ENCODE measurements at regions not wholly inside any gene's neighbourhood (a gene's known extent, or its start where the extent isn't known, plus 50 kb on each side); places are given as distances from the start of the nearest gene placed in this dataset.

DNA sequence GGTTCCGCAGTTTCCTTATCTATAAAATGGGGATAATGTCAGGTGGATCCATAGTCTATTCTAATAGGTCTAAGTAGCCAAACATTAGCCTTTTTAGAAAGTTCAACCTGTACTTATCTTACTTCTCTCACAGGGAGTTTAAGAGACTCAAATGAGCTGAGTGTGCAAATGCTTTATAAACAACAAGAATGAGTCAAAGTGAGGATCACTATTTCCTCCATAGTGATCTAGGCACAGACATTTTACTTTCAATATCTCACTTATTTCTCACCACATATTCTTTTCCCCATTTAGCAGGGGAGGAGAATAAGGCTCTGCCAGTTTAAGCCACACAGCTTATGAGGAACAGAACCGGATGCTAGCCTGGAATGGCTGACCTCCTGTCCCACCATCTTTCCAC lies 92.1 kb upstream of the LMO4 start:
- H3K9ac ChIP-seq (ENCODE audit: low read length): no peak overlapping the region
- no peak overlapping the region for H3K4me2 ChIP-seq (ENCODE audit: low read length)
- no peak overlapping the region for H2AFZ ChIP-seq (ENCODE audit: low read length)
- H3K4me3 ChIP-seq (ENCODE audit: low read depth, low read length, poor library complexity, severe bottlenecking): no peak overlapping the region
- no peaks in the 10 kb centered on the region for H3F3A ChIP-seq (ENCODE audit: insufficient read depth, low read length)
- H3K79me2 ChIP-seq (ENCODE audit: insufficient read depth, low read length): no peaks in the 10 kb centered on the region
- H3K27me3 ChIP-seq (ENCODE audit: insufficient read depth, low read length): peaks cover 4% of the 10 kb centered on the region; the same call in 1 of the 2 replicates
- TF ChIP-seq, protein P1, sequence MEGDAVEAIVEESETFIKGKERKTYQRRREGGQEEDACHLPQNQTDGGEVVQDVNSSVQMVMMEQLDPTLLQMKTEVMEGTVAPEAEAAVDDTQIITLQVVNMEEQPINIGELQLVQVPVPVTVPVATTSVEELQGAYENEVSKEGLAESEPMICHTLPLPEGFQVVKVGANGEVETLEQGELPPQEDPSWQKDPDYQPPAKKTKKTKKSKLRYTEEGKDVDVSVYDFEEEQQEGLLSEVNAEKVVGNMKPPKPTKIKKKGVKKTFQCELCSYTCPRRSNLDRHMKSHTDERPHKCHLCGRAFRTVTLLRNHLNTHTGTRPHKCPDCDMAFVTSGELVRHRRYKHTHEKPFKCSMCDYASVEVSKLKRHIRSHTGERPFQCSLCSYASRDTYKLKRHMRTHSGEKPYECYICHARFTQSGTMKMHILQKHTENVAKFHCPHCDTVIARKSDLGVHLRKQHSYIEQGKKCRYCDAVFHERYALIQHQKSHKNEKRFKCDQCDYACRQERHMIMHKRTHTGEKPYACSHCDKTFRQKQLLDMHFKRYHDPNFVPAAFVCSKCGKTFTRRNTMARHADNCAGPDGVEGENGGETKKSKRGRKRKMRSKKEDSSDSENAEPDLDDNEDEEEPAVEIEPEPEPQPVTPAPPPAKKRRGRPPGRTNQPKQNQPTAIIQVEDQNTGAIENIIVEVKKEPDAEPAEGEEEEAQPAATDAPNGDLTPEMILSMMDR (IDR thresholded peaks at IDR 0.05; ENCODE audit: low read length): no peak
- no peak for TF ChIP-seq EZH2 (IDR thresholded peaks at IDR 0.05; ENCODE audit: borderline replicate concordance, low read length)
- no peaks in the 10 kb centered on the region for H3K4me1 ChIP-seq (ENCODE audit: insufficient read depth, low read length, severe bottlenecking)
- no peak overlapping the region for H3K27ac ChIP-seq (ENCODE audit: low read depth, low read length, poor library complexity, severe bottlenecking)
- no peaks in the 10 kb centered on the region for H4K20me1 ChIP-seq (ENCODE audit: insufficient read depth, low read length)
- H3K9me3 ChIP-seq (ENCODE audit: low read length): no peaks in the 10 kb centered on the region
- no peaks in the 10 kb centered on the region for H3K9me2 ChIP-seq (ENCODE audit: low read depth, low read length)
- H3K36me3 ChIP-seq (ENCODE audit: insufficient read depth, low read length): no peaks in the 10 kb centered on the region

DNA sequence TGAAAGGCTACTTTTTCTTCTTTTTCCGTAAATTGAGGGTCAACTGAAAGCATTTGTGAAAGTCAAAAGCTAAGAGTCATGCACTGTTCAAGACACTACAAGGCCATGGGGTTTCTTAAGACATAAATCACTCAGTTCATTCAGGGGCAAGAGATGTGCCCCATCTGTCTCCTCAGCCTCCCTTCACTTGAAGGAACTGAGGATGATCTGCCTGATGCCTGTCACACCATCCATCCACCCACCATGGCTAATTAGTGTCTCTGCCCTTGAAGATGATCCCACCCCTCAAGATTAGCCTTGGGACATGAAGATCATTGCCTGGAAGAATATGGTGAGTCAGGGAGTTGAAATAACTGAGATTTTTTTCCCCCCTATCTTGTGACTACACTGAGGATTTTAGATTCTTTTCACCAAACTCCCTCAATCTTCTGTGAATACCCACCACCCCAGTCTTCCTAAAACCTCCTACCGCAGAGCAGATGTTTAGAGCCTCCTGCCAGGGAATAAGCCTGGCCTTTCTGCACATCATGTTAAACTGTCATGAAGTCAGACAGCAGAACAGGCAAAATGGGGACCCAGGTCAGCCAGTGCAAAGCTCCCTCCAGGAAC lies 88.6 kb upstream of the LMO4 start:
- H3K27ac ChIP-seq (ENCODE audit: low read depth, low read length, poor library complexity, severe bottlenecking): no peak overlapping the region
- no peaks in the 10 kb centered on the region for H3F3A ChIP-seq (ENCODE audit: insufficient read depth, low read length)
- no peaks in the 10 kb centered on the region for H3K36me3 ChIP-seq (ENCODE audit: insufficient read depth, low read length)
- peaks cover 4% of the 10 kb centered on the region; the same call in 1 of the 2 replicates for H3K27me3 ChIP-seq (ENCODE audit: insufficient read depth, low read length)
- H3K4me1 ChIP-seq (ENCODE audit: insufficient read depth, low read length, severe bottlenecking): no peaks in the 10 kb centered on the region
- no peak overlapping the region for H3K9ac ChIP-seq (ENCODE audit: low read length)
- H4K20me1 ChIP-seq (ENCODE audit: insufficient read depth, low read length): no peaks in the 10 kb centered on the region
- no peaks in the 10 kb centered on the region for H3K9me2 ChIP-seq (ENCODE audit: low read depth, low read length)
- H2AFZ ChIP-seq (ENCODE audit: low read length): no peak overlapping the region
- H3K4me2 ChIP-seq (ENCODE audit: low read length): no peak overlapping the region
- TF ChIP-seq, protein P1 (IDR thresholded peaks at IDR 0.05; ENCODE audit: low read length): no peak
- TF ChIP-seq EZH2 (IDR thresholded peaks at IDR 0.05; ENCODE audit: borderline replicate concordance, low read length): no peak
- no peak overlapping the region for H3K4me3 ChIP-seq (ENCODE audit: low read depth, low read length, poor library complexity, severe bottlenecking)
- no peaks in the 10 kb centered on the region for H3K9me3 ChIP-seq (ENCODE audit: low read length)
- no peaks in the 10 kb centered on the region for H3K79me2 ChIP-seq (ENCODE audit: insufficient read depth, low read length)

DNA sequence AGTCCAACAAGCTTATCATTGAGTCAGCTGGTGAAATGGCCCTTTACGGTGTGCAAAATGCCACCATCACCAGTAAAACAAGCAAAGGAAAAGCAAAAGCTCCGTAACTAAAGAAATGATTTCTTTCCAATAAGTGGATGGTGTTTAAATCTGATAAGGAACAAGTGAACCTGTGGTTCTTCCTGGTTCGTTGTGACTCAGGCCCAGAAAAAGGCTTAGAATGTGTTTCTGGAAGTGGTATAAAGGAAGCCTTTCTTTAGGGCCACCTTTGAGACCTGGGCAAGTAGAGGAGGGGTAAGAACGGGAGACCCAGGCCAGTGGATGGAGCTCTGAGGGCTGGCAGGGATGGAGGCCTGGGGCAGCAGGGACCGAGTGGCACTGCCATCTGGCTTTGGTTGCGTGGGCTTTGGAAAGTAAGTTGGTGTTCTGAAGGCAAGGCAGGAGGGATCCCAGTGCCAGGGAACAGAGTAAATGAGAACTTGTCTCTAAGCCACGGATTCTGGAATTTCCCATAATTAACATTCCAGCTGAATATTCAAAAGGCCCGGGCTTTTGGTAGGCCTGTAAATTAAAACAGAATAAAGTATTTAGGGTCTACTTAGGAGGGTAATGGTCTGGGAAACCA lies 87.9 kb upstream of the LMO4 start:
- Histone ChIP-seq H4K20me1 (ENCODE audit: insufficient read depth, low read length) (no peaks in the 10 kb centered on the region), H3K9me2 (ENCODE audit: low read depth, low read length) (no peaks in the 10 kb centered on the region), H3K27ac (ENCODE audit: low read depth, low read length, poor library complexity, severe bottlenecking) (no peak overlapping the region), H3K4me2 (ENCODE audit: low read length) (no peak overlapping the region), H3K4me1 (ENCODE audit: insufficient read depth, low read length, severe bottlenecking) (no peaks in the 10 kb centered on the region), H3K79me2 (ENCODE audit: insufficient read depth, low read length) (no peaks in the 10 kb centered on the region), H2AFZ (ENCODE audit: low read length) (no peak overlapping the region), H3K9me3 (ENCODE audit: low read length) (no peaks in the 10 kb centered on the region), H3K9ac (ENCODE audit: low read length) (no peak overlapping the region), H3K4me3 (ENCODE audit: low read depth, low read length, poor library complexity, severe bottlenecking) (no peak overlapping the region), H3K36me3 (ENCODE audit: insufficient read depth, low read length) (no peaks in the 10 kb centered on the region), H3F3A (ENCODE audit: insufficient read depth, low read length) (no peaks in the 10 kb centered on the region), H3K27me3 (ENCODE audit: insufficient read depth, low read length) (peaks cover 4% of the 10 kb centered on the region; the same call in 1 of the 2 replicates)
- TF ChIP-seq, protein P1 (IDR thresholded peaks at IDR 0.05; ENCODE audit: low read length): no peak
- no peak for TF ChIP-seq EZH2 (IDR thresholded peaks at IDR 0.05; ENCODE audit: borderline replicate concordance, low read length)

Data from OCI-LY1 (cell line).